ENCODE measurements at regions not wholly inside any gene's neighbourhood (a gene's known extent, or its start where the extent isn't known, plus 50 kb on each side); places are given as distances from the start of the nearest gene placed in this dataset.

DNA sequence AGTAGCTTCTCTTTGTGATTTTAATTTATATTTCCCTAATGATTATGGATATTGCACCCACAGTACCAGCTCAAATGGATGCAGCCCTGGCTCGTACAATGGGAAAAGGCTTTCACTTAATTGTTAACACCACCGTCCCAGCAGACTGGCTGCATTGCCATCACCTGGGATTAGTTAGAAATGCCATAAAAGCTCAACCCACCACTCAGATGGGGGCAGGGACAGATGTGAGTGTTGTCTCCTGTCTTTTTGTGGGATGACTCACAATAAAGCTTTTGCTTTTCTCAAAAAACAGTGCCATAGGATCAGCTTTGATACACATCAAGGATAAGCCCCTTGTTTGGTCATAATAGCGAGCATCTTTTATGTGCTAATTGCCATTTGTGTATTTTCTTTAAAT lies 729.1 kb downstream of the TNS3 start:
- H3K4me3 Mint-ChIP-seq, result no peak overlapping the region
- H3K4me1 ChIP-seq (ENCODE audit: control insufficient read depth in 1 of 2, extremely low read depth in 1 of 2, insufficient read depth in 2 of 2, low read length in 2 of 2), result no peaks in the 10 kb centered on the region

DNA sequence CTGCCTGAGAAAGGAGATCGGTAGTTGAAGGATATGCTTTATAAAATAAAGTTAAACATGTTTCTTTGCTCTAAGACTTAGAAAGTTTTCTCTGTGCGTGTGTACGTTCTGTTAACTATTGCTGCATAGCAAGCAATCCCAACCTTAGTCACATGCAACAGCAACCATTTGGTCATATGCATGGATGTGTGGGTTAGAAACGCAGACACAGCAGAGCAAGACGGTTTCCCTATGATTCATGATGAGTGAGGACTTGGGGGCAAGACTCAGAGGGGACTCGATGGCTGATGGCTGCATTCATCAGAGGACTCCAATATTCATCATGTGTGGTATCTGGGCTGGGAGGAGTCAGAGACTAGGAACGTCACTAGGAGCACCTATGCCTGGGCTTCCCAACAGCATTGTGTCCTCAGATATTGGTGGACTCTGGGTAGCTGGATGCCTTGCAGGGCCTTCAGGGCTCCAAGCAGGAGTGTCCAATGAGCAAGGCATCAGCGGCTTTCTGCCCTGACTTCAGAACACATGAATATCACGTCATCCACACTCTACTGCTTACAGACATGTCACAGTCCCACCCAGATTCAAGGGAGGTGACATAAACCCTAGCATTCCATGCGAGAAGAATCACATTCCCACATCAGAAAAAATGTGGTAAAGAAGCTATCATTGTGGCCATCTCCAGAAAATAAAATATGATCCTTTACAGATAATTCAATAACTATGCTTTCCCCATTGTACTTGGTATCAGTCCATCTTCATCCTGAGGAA lies 731.2 kb downstream of the TNS3 start:
- no peaks in the 10 kb centered on the region for H3K9me3 ChIP-seq
- 67% methylated on average over 6 of the region's 10 CpGs for WGBS (ENCODE audit: insufficient coverage)
- Mint-ChIP-seq H3K4me3 (no peak overlapping the region), H3K27me3 (no peaks in the 10 kb centered on the region), H3K27ac (no peak overlapping the region), H3K36me3 (no peaks in the 10 kb centered on the region), H3K9me3 (peaks cover 0 to 3% (median 0%) of the 10 kb centered on the region in 3 donors), H3K4me1 (no peaks in the 10 kb centered on the region)
- H3K4me3 ChIP-seq (ENCODE audit: control insufficient read depth in 1 of 2, extremely low read depth in 1 of 2, low read length in 1 of 2), result no peak overlapping the region
- no peaks in the 10 kb centered on the region for H3K4me1 ChIP-seq (ENCODE audit: control insufficient read depth in 1 of 2, extremely low read depth in 1 of 2, insufficient read depth in 2 of 2, low read length in 2 of 2)
- ATAC-seq (replicated peaks in 1 of 4), result no peak
- no peak for DNase-seq
- ChIA-PET POLR2A (no interaction called here), CTCF (no interaction called here)
- no peaks in the 10 kb centered on the region for H3K27me3 ChIP-seq (replicated peaks in 1 of 2; ENCODE audit: control insufficient read depth in 2 of 2, extremely low read depth in 1 of 2, insufficient read depth in 2 of 2, low read length in 1 of 2)
- no peaks in the 10 kb centered on the region for H3K36me3 ChIP-seq (ENCODE audit: control insufficient read depth in 2 of 2, extremely low read depth in 1 of 2, insufficient read depth in 1 of 2, low read length in 1 of 2)
- no peak overlapping the region for H3K27ac ChIP-seq (ENCODE audit: low read length)

More for the DNA sequence above, 729.1 kb downstream of the TNS3 start:
- CTCF ChIA-PET, result no interaction called here
- Mint-ChIP-seq H3K27me3 (no peaks in the 10 kb centered on the region), H3K9me3 (peaks cover 0 to 4% (median 3%) of the 10 kb centered on the region in 3 donors), H3K36me3 (no peaks in the 10 kb centered on the region), H3K4me1 (no peaks in the 10 kb centered on the region), H3K27ac (no peak overlapping the region)
- no peaks in the 10 kb centered on the region for H3K36me3 ChIP-seq (ENCODE audit: control insufficient read depth in 2 of 2, extremely low read depth in 1 of 2, insufficient read depth in 1 of 2, low read length in 1 of 2)
- no peaks in the 10 kb centered on the region for H3K27me3 ChIP-seq (replicated peaks in 1 of 2; ENCODE audit: control insufficient read depth in 2 of 2, extremely low read depth in 1 of 2, insufficient read depth in 2 of 2, low read length in 1 of 2)
- no peak overlapping the region for H3K4me3 ChIP-seq (ENCODE audit: control insufficient read depth in 1 of 2, extremely low read depth in 1 of 2, low read length in 1 of 2)
- WGBS (ENCODE audit: insufficient coverage), result 93% methylated on average over 2 of the region's 3 CpGs
- POLR2A ChIA-PET, result no interaction called here
- no peaks in the 10 kb centered on the region for H3K9me3 ChIP-seq
- ATAC-seq (replicated peaks in 1 of 4) (no peak), DNase-seq (no peak)
- H3K27ac ChIP-seq (ENCODE audit: low read length), result no peak overlapping the region

DNA sequence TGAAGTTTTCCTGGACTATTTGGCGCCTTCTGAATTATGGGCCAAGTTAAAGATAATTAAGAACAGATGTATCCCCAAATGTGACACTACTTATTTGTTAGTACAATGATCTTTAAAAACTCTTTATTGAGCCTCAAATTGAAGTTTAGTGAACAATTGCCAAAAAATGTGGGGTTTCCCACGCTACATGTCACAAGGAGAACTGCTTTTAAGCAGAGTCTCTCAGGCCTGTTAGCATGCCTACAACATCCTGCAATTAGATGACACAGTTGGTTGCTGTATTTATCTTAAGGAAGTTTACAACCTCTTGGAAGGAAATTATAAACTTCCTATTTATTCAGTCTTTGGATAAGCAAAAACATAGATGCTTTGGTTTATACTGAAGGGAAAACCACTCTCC lies 733.0 kb downstream of the TNS3 start:
- Histone ChIP-seq H3K27me3 (replicated peaks in 1 of 2; ENCODE audit: control insufficient read depth in 2 of 2, extremely low read depth in 1 of 2, insufficient read depth in 2 of 2, low read length in 1 of 2) (no peaks in the 10 kb centered on the region), H3K27ac (ENCODE audit: low read length) (no peak overlapping the region), H3K4me1 (ENCODE audit: control insufficient read depth in 1 of 2, extremely low read depth in 1 of 2, insufficient read depth in 2 of 2, low read length in 2 of 2) (no peaks in the 10 kb centered on the region), H3K9me3 (no peaks in the 10 kb centered on the region), H3K4me3 (ENCODE audit: control insufficient read depth in 1 of 2, extremely low read depth in 1 of 2, low read length in 1 of 2) (no peak overlapping the region), H3K36me3 (ENCODE audit: control insufficient read depth in 2 of 2, extremely low read depth in 1 of 2, insufficient read depth in 1 of 2, low read length in 1 of 2) (no peaks in the 10 kb centered on the region)
- no CpG with 5 or more reads among the region's 2 CpGs for WGBS (ENCODE audit: insufficient coverage)
- DNase-seq (no peak), ATAC-seq (replicated peaks in 1 of 4) (no peak)
- ChIA-PET POLR2A (no interaction called here), CTCF (no interaction called here)
- H3K4me3 Mint-ChIP-seq, result no peak overlapping the region
- peaks cover 0 to 6% (median 0%) of the 10 kb centered on the region in 3 donors for H3K9me3 Mint-ChIP-seq
- H3K27me3 Mint-ChIP-seq, result no peaks in the 10 kb centered on the region
- H3K36me3 Mint-ChIP-seq, result no peaks in the 10 kb centered on the region
- no peak overlapping the region for H3K27ac Mint-ChIP-seq
- H3K4me1 Mint-ChIP-seq, result no peaks in the 10 kb centered on the region

DNA sequence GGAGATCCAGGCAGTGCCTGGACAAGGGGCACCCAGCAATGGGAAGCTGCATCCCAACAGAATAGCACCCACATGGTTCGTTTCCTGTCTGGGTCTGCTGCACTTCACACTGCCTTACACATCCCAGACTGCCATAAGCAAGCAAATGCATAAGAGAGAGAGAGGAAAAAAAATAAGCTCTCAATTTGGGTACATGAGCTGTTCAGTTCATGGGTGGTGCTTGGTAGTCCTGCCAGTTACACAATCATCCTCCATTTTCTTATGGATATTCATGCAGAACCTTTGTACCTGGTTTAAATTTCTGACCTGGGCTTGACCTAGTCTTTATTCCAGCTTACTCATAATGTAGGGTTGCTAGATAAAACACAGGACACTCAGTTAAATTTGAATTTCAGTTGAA lies 733.6 kb downstream of the TNS3 start:
- no peaks in the 10 kb centered on the region for H3K36me3 ChIP-seq (ENCODE audit: control insufficient read depth in 2 of 2, extremely low read depth in 1 of 2, insufficient read depth in 1 of 2, low read length in 1 of 2)
- no peaks in the 10 kb centered on the region for H3K4me1 ChIP-seq (ENCODE audit: control insufficient read depth in 1 of 2, extremely low read depth in 1 of 2, insufficient read depth in 2 of 2, low read length in 2 of 2)
- no peaks in the 10 kb centered on the region for H3K27me3 Mint-ChIP-seq
- no peak overlapping the region for H3K4me3 Mint-ChIP-seq
- POLR2A ChIA-PET, result no interaction called here
- CTCF ChIA-PET, result no interaction called here
- H3K9me3 ChIP-seq, result no peaks in the 10 kb centered on the region
- no peak overlapping the region for H3K27ac ChIP-seq (ENCODE audit: low read length)
- DNase-seq (no peak), ATAC-seq (replicated peaks in 1 of 4) (no peak)
- H3K4me1 Mint-ChIP-seq, result no peaks in the 10 kb centered on the region
- no peak overlapping the region for H3K27ac Mint-ChIP-seq
- H3K9me3 Mint-ChIP-seq, result peaks cover 0 to 6% (median 0%) of the 10 kb centered on the region in 3 donors
- H3K27me3 ChIP-seq (replicated peaks in 1 of 2; ENCODE audit: control insufficient read depth in 2 of 2, extremely low read depth in 1 of 2, insufficient read depth in 2 of 2, low read length in 1 of 2), result no peaks in the 10 kb centered on the region
- no peaks in the 10 kb centered on the region for H3K36me3 Mint-ChIP-seq
- WGBS (ENCODE audit: insufficient coverage), result no CpG with 5 or more reads among the region's 1 CpG
- no peak overlapping the region for H3K4me3 ChIP-seq (ENCODE audit: control insufficient read depth in 1 of 2, extremely low read depth in 1 of 2, low read length in 1 of 2)

DNA sequence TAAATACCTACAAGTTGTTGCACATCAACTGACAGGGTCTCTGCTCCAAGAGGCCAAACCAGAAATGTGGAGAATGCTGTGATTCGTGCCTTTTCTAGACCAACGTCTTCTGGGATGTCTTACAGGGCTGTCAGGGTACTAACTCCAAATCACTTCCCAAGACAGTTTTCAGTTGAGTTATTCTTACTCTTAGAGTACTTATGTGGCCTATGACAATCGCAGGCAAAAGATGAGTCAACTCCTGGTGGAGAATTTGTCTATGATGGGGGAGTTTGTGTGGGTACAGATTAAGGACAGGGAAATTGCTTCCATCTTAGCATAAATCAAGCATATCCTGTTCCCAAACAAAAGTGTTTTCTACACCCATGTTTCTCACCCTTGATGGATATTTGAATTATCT lies 734.8 kb downstream of the TNS3 start:
- no peaks in the 10 kb centered on the region for H3K4me1 Mint-ChIP-seq
- no CpG with 5 or more reads among the region's 3 CpGs for WGBS (ENCODE audit: insufficient coverage)
- no peak for DNase-seq
- POLR2A ChIA-PET, result no interaction called here
- Histone ChIP-seq H3K4me1 (ENCODE audit: control insufficient read depth in 1 of 2, extremely low read depth in 1 of 2, insufficient read depth in 2 of 2, low read length in 2 of 2) (no peaks in the 10 kb centered on the region), H3K4me3 (ENCODE audit: control insufficient read depth in 1 of 2, extremely low read depth in 1 of 2, low read length in 1 of 2) (no peak overlapping the region), H3K27ac (ENCODE audit: low read length) (no peak overlapping the region), H3K9me3 (no peaks in the 10 kb centered on the region), H3K27me3 (replicated peaks in 1 of 2; ENCODE audit: control insufficient read depth in 2 of 2, extremely low read depth in 1 of 2, insufficient read depth in 2 of 2, low read length in 1 of 2) (no peaks in the 10 kb centered on the region), H3K36me3 (ENCODE audit: control insufficient read depth in 2 of 2, extremely low read depth in 1 of 2, insufficient read depth in 1 of 2, low read length in 1 of 2) (no peaks in the 10 kb centered on the region)
- no peak overlapping the region for H3K4me3 Mint-ChIP-seq
- ATAC-seq (replicated peaks in 1 of 4), result no peak
- CTCF ChIA-PET, result no interaction called here
- H3K27me3 Mint-ChIP-seq, result no peaks in the 10 kb centered on the region
- peaks cover 0 to 6% (median 3%) of the 10 kb centered on the region in 3 donors for H3K9me3 Mint-ChIP-seq
- no peak overlapping the region for H3K27ac Mint-ChIP-seq
- no peaks in the 10 kb centered on the region for H3K36me3 Mint-ChIP-seq

DNA sequence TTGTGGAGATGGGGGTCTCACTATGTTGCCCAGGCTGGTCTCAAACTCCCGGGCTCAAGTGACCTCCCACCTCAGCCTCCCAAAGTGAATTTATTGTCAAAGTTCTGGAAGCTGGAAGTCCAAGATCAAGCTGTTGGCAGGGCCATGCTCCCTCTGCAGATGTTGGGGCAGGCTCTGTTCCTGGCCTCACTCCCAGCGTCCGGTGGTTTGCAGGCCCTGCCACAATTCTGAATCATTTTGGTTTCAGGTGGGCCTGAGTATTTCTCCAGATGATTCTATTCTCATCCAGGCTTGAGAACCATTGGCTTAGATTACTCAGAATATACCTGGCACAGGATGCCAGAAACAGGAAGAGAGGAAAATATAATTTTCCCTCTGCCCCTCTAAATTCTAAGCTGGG lies 737.4 kb downstream of the TNS3 start:
- WGBS (ENCODE audit: insufficient coverage), result no CpG with 5 or more reads among the region's 3 CpGs
- no peak overlapping the region for H3K4me3 ChIP-seq (ENCODE audit: control insufficient read depth in 1 of 2, extremely low read depth in 1 of 2, low read length in 1 of 2)
- Mint-ChIP-seq H3K9me3 (peaks cover 0 to 3% (median 3%) of the 10 kb centered on the region in 3 donors), H3K4me1 (no peaks in the 10 kb centered on the region), H3K27me3 (no peaks in the 10 kb centered on the region), H3K36me3 (no peaks in the 10 kb centered on the region), H3K4me3 (no peak overlapping the region), H3K27ac (no peak overlapping the region)
- H3K27ac ChIP-seq (ENCODE audit: low read length), result no peak overlapping the region
- no peaks in the 10 kb centered on the region for H3K9me3 ChIP-seq
- no peak for ATAC-seq (replicated peaks in 1 of 4)
- DNase-seq, result no peak
- H3K4me1 ChIP-seq (ENCODE audit: control insufficient read depth in 1 of 2, extremely low read depth in 1 of 2, insufficient read depth in 2 of 2, low read length in 2 of 2), result no peaks in the 10 kb centered on the region
- no peaks in the 10 kb centered on the region for H3K27me3 ChIP-seq (replicated peaks in 1 of 2; ENCODE audit: control insufficient read depth in 2 of 2, extremely low read depth in 1 of 2, insufficient read depth in 2 of 2, low read length in 1 of 2)
- no peaks in the 10 kb centered on the region for H3K36me3 ChIP-seq (ENCODE audit: control insufficient read depth in 2 of 2, extremely low read depth in 1 of 2, insufficient read depth in 1 of 2, low read length in 1 of 2)
- ChIA-PET POLR2A (no interaction called here), CTCF (no interaction called here)

DNA sequence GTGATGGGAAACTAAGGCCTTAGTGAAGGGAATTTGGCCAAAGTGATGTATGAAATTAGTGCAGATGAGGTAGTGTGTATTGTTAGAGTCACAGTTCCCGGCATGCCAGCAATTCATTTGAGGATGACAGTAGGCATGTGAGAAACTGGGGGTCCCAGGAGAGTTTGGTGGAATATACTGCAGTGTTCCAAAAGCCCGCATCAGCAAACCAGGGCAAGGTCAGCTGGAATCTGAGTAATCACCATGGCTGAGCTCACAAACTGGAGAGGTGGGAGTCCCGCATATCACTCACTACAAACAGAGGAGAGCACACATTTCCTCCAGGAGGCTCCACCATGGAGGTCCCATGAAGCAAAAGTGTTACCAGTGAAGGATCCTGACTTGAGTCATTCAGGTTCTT lies 740.7 kb downstream of the TNS3 start:
- no peak overlapping the region for H3K4me3 Mint-ChIP-seq
- Histone ChIP-seq H3K27ac (ENCODE audit: low read length) (no peak overlapping the region), H3K4me1 (ENCODE audit: control insufficient read depth in 1 of 2, extremely low read depth in 1 of 2, insufficient read depth in 2 of 2, low read length in 2 of 2) (no peaks in the 10 kb centered on the region), H3K27me3 (replicated peaks in 1 of 2; ENCODE audit: control insufficient read depth in 2 of 2, extremely low read depth in 1 of 2, insufficient read depth in 2 of 2, low read length in 1 of 2) (no peaks in the 10 kb centered on the region), H3K4me3 (ENCODE audit: control insufficient read depth in 1 of 2, extremely low read depth in 1 of 2, low read length in 1 of 2) (no peak overlapping the region), H3K36me3 (ENCODE audit: control insufficient read depth in 2 of 2, extremely low read depth in 1 of 2, insufficient read depth in 1 of 2, low read length in 1 of 2) (no peaks in the 10 kb centered on the region), H3K9me3 (no peaks in the 10 kb centered on the region)
- H3K4me1 Mint-ChIP-seq, result no peaks in the 10 kb centered on the region
- CTCF ChIA-PET, result no interaction called here
- H3K9me3 Mint-ChIP-seq, result peaks cover 0 to 8% (median 3%) of the 10 kb centered on the region in 3 donors
- H3K27ac Mint-ChIP-seq, result no peak overlapping the region
- 100% methylated on average over 1 of the region's 3 CpGs for WGBS (ENCODE audit: insufficient coverage)
- no peaks in the 10 kb centered on the region for H3K27me3 Mint-ChIP-seq
- ATAC-seq (replicated peaks in 1 of 4), result no peak
- no peaks in the 10 kb centered on the region for H3K36me3 Mint-ChIP-seq
- POLR2A ChIA-PET, result no interaction called here
- DNase-seq, result no peak

Data from T-cell (primary cell).